K562 (cell line): ENCODE measurements at regions not wholly inside any gene's neighbourhood (a gene's known extent, or its start where the extent isn't known, plus 50 kb on each side); places are given as distances from the start of the nearest gene placed in this dataset.

Experiments used
- ATAC-seq: fragments of 200-7000 bp; cut with Tn5 transposase; 3 replicates; pipeline ENCODE4 v1.9.1; 2020; ENCODE audit warnings: moderate library complexity
- BruUV-seq: library from RNA; stranded (reverse); fragments of 400-500 nt; replicated peaks from 2 replicates; lab custom pipeline; 2021; lab: Mats Ljungman, UMichigan
- CTCF ChIA-PET: fragments of 300-600 bp; formaldehyde crosslinking; extraction: SDS; loops from one replicate; lab custom pipeline; 2021; ENCODE audit warnings: low intra/inter-chr PET ratio; lab: Yijun Ruan, JAX
- POLR2A ChIA-PET: fragments of 300-600, 350-650 bp; sonication (Branson Sonifier 250); formaldehyde crosslinking; extraction: SDS; loops from one replicate; lab custom pipeline; 2021; ENCODE audit warnings: antibody characterized with exemption, inconsistent platforms; lab: Yijun Ruan, JAX
- DNase-seq, 4 experiments: peaks; one replicate each; pipeline versions ENCODE4 v3.0.0 to v3.0.0-alpha.2; 2011 to 2018; ENCODE audit warnings: low spot score in 3 of 4, mixed read lengths in 3 of 4; ENCODE audit errors: extremely low read depth in 1 of 4
- FAIRE-seq: peaks from 2 replicates; lab custom pipeline; 2011; peaks lifted over from hg19 to GRCh38; lab: Jason Lieb, UNC
- H2AFZ ChIP-seq: 2 replicates; pipeline ENCODE4 v1.6.0; 2011; ENCODE audit warnings: low read depth, low read length, control low read depth, inconsistent platforms
- H3K27ac ChIP-seq: fragments of 200-600 bp; 3 replicates; pipeline ENCODE4 v1.8.0; 2011; ENCODE audit warnings: low read depth, mild to moderate bottlenecking, control low read depth, inconsistent platforms, low read length, moderate library complexity, mixed read lengths; ENCODE audit errors: extremely low read depth
- H3K27me3 ChIP-seq, 2 experiments: fragments of 300-600 bp in 1 of 2; 2 replicates in 1 of 2; 3 replicates in 1 of 2; pipeline versions ENCODE4 v1.6.0 to v1.8.0; 2011; ENCODE audit warnings: inconsistent platforms in 2 of 2, low read length in 2 of 2, mild to moderate bottlenecking in 1 of 2, mixed read lengths in 1 of 2, moderate library complexity in 1 of 2; ENCODE audit not compliant: control insufficient read depth in 2 of 2, insufficient read depth in 2 of 2
- H3K36me3 ChIP-seq: fragments of 300-600 bp; 3 replicates; pipeline ENCODE4 v1.8.0; 2011; ENCODE audit warnings: mild to moderate bottlenecking, low read length, inconsistent platforms; ENCODE audit not compliant: control insufficient read depth, insufficient read depth
- H3K4me1 ChIP-seq, 2 experiments: fragments of 200-600 bp in 1 of 2; replicated peaks in 1 of 2; 2 replicates in 1 of 2; 3 replicates in 1 of 2; pipeline versions ENCODE4 v1.5.1 to v1.8.0; 2011; ENCODE audit warnings: inconsistent platforms in 2 of 2, low read length in 2 of 2, mild to moderate bottlenecking in 1 of 2, mixed read lengths in 1 of 2, moderate library complexity in 1 of 2; ENCODE audit not compliant: control insufficient read depth in 2 of 2, insufficient read depth in 2 of 2
- H3K4me2 ChIP-seq: 2 replicates; pipeline ENCODE4 v1.6.1; 2011; ENCODE audit warnings: low read length, control low read depth, inconsistent platforms, mixed read lengths; ENCODE audit not compliant: insufficient read depth
- H3K4me3 ChIP-seq: fragments of 200-600 bp; sonication (generic), shearing (Covaris generic); 2 replicates; pipeline ENCODE4 v1.5.1; 2016; ENCODE audit warnings: control low read depth, inconsistent platforms
- H3K79me2 ChIP-seq: fragments of 200-600 bp; 3 replicates; pipeline ENCODE4 v1.8.0; 2011; ENCODE audit warnings: low read length, inconsistent platforms; ENCODE audit not compliant: control insufficient read depth, insufficient read depth
- H3K9ac ChIP-seq, 2 experiments: 2 replicates each; pipeline versions ENCODE4 v1.6.0 to v1.6.1; 2011; ENCODE audit warnings: low read depth in 2 of 2, low read length in 2 of 2, control low read depth in 1 of 2, inconsistent platforms in 1 of 2, mild to moderate bottlenecking in 1 of 2, mixed read lengths in 1 of 2; ENCODE audit not compliant: insufficient read depth in 1 of 2
- H3K9me1 ChIP-seq: one replicate; pipeline ENCODE4 v1.6.0; 2011; ENCODE audit warnings: inconsistent platforms, mild to moderate bottlenecking, low read length, moderate library complexity; ENCODE audit not compliant: control insufficient read depth, insufficient read depth
- H3K9me3 ChIP-seq: replicated peaks from 2 replicates; pipeline ENCODE4 v1.5.1; 2011; ENCODE audit warnings: low read depth, low read length, inconsistent platforms; ENCODE audit not compliant: control insufficient read depth, insufficient read depth
- H4K20me1 ChIP-seq: replicated peaks from 2 replicates; pipeline ENCODE4 v1.6.1; 2011; ENCODE audit warnings: low read length, inconsistent platforms, mixed read lengths; ENCODE audit not compliant: control insufficient read depth, insufficient read depth
- ARHGAP35 ChIP-seq: fragments of 450-650 bp; IDR thresholded peaks from 2 replicates; pipeline ENCODE4 v1.6.1; 2018; ENCODE audit not compliant: partially characterized antibody
- ARID2 ChIP-seq: fragments of 450-650 bp; IDR thresholded peaks from 2 replicates; pipeline ENCODE4 v1.6.1; 2017; ENCODE audit warnings: antibody characterized with exemption, mild to moderate bottlenecking
- CEBPG ChIP-seq, 3 experiments: fragments of 200-800 bp in 1 of 3; sonication (Bioruptor generic) in 1 of 3; sonication (generic) in 1 of 3; formaldehyde crosslinking in 1 of 3; IDR thresholded peaks in 2 of 3; conservative IDR thresholded peaks in 1 of 3; 2 replicates each; pipeline versions ENCODE4 v1.6.1 to v1.8.0; 2016 to 2022; ENCODE audit warnings: missing compliant biosample characterization in 2 of 3, missing genetic modification characterization in 2 of 3, mild to moderate bottlenecking in 1 of 3, missing genetic modification reagents in 1 of 3
- CHD4 ChIP-seq: fragments of 200-600 bp; sonication (generic); IDR thresholded peaks from 3 replicates; pipeline ENCODE4 v1.6.1; 2012; ENCODE audit warnings: low read depth, mild to moderate bottlenecking, mixed read lengths, low read length, inconsistent platforms; ENCODE audit not compliant: insufficient read depth, insufficient replicate concordance, poor library complexity, severe bottlenecking
- COPS2 ChIP-seq: fragments of 450-650 bp; conservative IDR thresholded peaks from 2 replicates; pipeline ENCODE4 v1.6.1; 2016; ENCODE audit warnings: mild to moderate bottlenecking, moderate library complexity
- FOXM1 ChIP-seq, 2 experiments: fragments of 450-650 bp in 1 of 2; sonication (generic) in 1 of 2; formaldehyde crosslinking in 1 of 2; IDR thresholded peaks; 2 replicates each; pipeline versions ENCODE4 v1.6.1 to v1.9.0; 2017 to 2022; ENCODE audit warnings: low read depth in 2 of 2, mild to moderate bottlenecking in 2 of 2, missing genetic modification reagents in 1 of 2, moderate library complexity in 1 of 2
- TAF15 ChIP-seq: fragments of 200-400 bp; formaldehyde crosslinking; IDR thresholded peaks from 2 replicates; pipeline ENCODE4 v1.6.1; 2017; ENCODE audit warnings: mild to moderate bottlenecking, low read depth, low read length, moderate library complexity
- WHSC1 ChIP-seq: IDR thresholded peaks from one replicate; pipeline ENCODE4 v1.6.1; 2012; ENCODE audit warnings: low read length, control low read depth, inconsistent platforms
- ZNF274 ChIP-seq: IDR thresholded peaks from 2 replicates; pipeline ENCODE4 v1.6.1; 2011; ENCODE audit warnings: low read depth, mild to moderate bottlenecking, low read length, moderate library complexity, borderline replicate concordance
- ZNF280B ChIP-seq: fragments of 250-450 bp; sonication (Bioruptor Pico); IDR thresholded peaks from 2 replicates; pipeline ENCODE4 v1.5.1; 2021; ENCODE audit warnings: mild to moderate bottlenecking
- WGBS: fragments of 100-300 bp; shearing (Covaris generic); methylation state at CpG from one replicate; pipeline ENCODE4 v1.1.6; 2016; ENCODE audit warnings: low coverage, mixed read lengths; ENCODE audit not compliant: insufficient coverage; ENCODE audit errors: missing lambda C conversion rate; 5-methylcytosine and 5-hydroxymethylcytosine counted together
- in situ Hi-C: fragments of 300-500 bp; cut with MboI; formaldehyde crosslinking; loops from 4 replicates; pipeline ENCODE4 v1.15.0; 2018; ENCODE audit warnings: inconsistent platforms, mixed read lengths
- intact Hi-C: fragments of 100-400 bp; cut with micrococcal nuclease; formaldehyde crosslinking; loops from 2 replicates; pipeline ENCODE4 v1.14.2; 2022
- TF ChIP-seq, protein P1 (sequence below): fragments of 250-450 bp; sonication (Bioruptor Pico); IDR thresholded peaks from 2 replicates; pipeline ENCODE4 v1.5.0; 2020; ENCODE audit warnings: mild to moderate bottlenecking, borderline replicate concordance

- in situ Hi-C loops (no loop called here), intact Hi-C loops (no loop called here)
- ATAC-seq (no peak), FAIRE-seq (no peak), DNase-seq (no peak)
- Histone ChIP-seq H2AFZ (no peak overlapping the region), H4K20me1 (no peaks in the 10 kb centered on the region), H3K4me3 (no peak overlapping the region), H3K79me2 (no peaks in the 10 kb centered on the region), H3K27me3 (peaks cover 12 to 43% of the 10 kb centered on the region in 2 experiments), H3K9me3 (no peaks in the 10 kb centered on the region), H3K9me1 (no peaks in the 10 kb centered on the region), H3K36me3 (no peaks in the 10 kb centered on the region), H3K9ac (no peak overlapping the region), H3K4me2 (no peak overlapping the region), H3K4me1 (no peaks in the 10 kb centered on the region; a peak in 1 of 5 replicates), H3K27ac (no peak overlapping the region)
- 0% methylated on average over 4 of the region's 4 CpGs for WGBS
- CTCF ChIA-PET, result no interaction called here
- TF ChIP-seq WHSC1 (no peak), CEBPG (CRISPR knock-in tag; IDR thresholded peaks at IDR 0.05) (no peak), CEBPG (tag; conservative IDR thresholded peaks at IDR 0.05 in 1 of 2, IDR thresholded peaks at IDR 0.05 in 1 of 2) (no peak), ARID2 (no peak), FOXM1 (IDR thresholded peaks at IDR 0.05; ENCODE audit: low read depth) (no peak), FOXM1 (CRISPR knock-in tag; IDR thresholded peaks at IDR 0.05; ENCODE audit: low read depth) (no peak)
- POLR2A ChIA-PET, result no interaction called here
- BruUV-seq, result no TSS peak
Observed at GRCh38 chr12:111073370-111073769, 153.0 kb upstream of the MYL2 start.

- Histone ChIP-seq H3K36me3 (no peaks in the 10 kb centered on the region), H3K27me3 (peaks cover 6 to 43% of the 10 kb centered on the region in 2 experiments), H3K4me1 (no peaks in the 10 kb centered on the region; a peak in 1 of 5 replicates), H3K27ac (no peak overlapping the region), H3K79me2 (no peaks in the 10 kb centered on the region), H2AFZ (no peak overlapping the region), H3K4me2 (no peak overlapping the region), H3K9me3 (no peaks in the 10 kb centered on the region), H3K4me3 (no peak overlapping the region), H4K20me1 (no peaks in the 10 kb centered on the region), H3K9ac (no peak overlapping the region), H3K9me1 (no peaks in the 10 kb centered on the region)
- no peak for ATAC-seq
- no peak for FAIRE-seq
- intact Hi-C loops (no loop called here), in situ Hi-C loops (no loop called here)
- ChIA-PET POLR2A (no interaction called here), CTCF (no interaction called here)
- BruUV-seq, result no TSS peak
- DNase-seq, result no peak
- no peak for TF ChIP-seq CHD4
- TF ChIP-seq ARHGAP35, result no peak
- no peak for TF ChIP-seq COPS2
- no peak for TF ChIP-seq TAF15
- TF ChIP-seq ZNF280B (CRISPR knock-in tag), result no peak
- no peak for TF ChIP-seq ZNF274
- TF ChIP-seq, protein P1, sequence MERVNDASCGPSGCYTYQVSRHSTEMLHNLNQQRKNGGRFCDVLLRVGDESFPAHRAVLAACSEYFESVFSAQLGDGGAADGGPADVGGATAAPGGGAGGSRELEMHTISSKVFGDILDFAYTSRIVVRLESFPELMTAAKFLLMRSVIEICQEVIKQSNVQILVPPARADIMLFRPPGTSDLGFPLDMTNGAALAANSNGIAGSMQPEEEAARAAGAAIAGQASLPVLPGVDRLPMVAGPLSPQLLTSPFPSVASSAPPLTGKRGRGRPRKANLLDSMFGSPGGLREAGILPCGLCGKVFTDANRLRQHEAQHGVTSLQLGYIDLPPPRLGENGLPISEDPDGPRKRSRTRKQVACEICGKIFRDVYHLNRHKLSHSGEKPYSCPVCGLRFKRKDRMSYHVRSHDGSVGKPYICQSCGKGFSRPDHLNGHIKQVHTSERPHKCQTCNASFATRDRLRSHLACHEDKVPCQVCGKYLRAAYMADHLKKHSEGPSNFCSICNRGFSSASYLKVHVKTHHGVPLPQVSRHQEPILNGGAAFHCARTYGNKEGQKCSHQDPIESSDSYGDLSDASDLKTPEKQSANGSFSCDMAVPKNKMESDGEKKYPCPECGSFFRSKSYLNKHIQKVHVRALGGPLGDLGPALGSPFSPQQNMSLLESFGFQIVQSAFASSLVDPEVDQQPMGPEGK (CRISPR knock-in tag), result no peak
Observed at GRCh38 chr12:111072299-111072698, 151.9 kb upstream of the MYL2 start.
